ENCODE measurements at regions not wholly inside any gene's neighbourhood (a gene's known extent, or its start where the extent isn't known, plus 50 kb on each side); places are given as distances from the start of the nearest gene placed in this dataset.

- TF ChIP-seq, protein P1, sequence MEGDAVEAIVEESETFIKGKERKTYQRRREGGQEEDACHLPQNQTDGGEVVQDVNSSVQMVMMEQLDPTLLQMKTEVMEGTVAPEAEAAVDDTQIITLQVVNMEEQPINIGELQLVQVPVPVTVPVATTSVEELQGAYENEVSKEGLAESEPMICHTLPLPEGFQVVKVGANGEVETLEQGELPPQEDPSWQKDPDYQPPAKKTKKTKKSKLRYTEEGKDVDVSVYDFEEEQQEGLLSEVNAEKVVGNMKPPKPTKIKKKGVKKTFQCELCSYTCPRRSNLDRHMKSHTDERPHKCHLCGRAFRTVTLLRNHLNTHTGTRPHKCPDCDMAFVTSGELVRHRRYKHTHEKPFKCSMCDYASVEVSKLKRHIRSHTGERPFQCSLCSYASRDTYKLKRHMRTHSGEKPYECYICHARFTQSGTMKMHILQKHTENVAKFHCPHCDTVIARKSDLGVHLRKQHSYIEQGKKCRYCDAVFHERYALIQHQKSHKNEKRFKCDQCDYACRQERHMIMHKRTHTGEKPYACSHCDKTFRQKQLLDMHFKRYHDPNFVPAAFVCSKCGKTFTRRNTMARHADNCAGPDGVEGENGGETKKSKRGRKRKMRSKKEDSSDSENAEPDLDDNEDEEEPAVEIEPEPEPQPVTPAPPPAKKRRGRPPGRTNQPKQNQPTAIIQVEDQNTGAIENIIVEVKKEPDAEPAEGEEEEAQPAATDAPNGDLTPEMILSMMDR (IDR thresholded peaks at IDR 0.05 in 8 of 11, conservative IDR thresholded peaks at IDR 0.05 in 3 of 11) = no peak
- TF ChIP-seq POLR2A (IDR thresholded peaks at IDR 0.05) = no peak
Measured at GRCh38 chr12:73632661-73633060, 905.0 kb upstream of the ATXN7L3B start.

Measured in spleen (tissue), 7 donors.